ENCODE measurements at regions not wholly inside any gene's neighbourhood (a gene's known extent, or its start where the extent isn't known, plus 50 kb on each side); places are given as distances from the start of the nearest gene placed in this dataset.

GRCh38 chr2:104504331-104505073 lies 349.4 kb upstream of the POU3F3 start (continued):
- TF ChIP-seq ATF1 (CRISPR knock-in tag; IDR thresholded peaks at IDR 0.05), result no peak
- TF ChIP-seq ZNF562 (CRISPR knock-in tag; IDR thresholded peaks at IDR 0.05; ENCODE audit: borderline replicate concordance), result no peak
- no peak for TF ChIP-seq ZNF558 (CRISPR knock-in tag; IDR thresholded peaks at IDR 0.05; ENCODE audit: borderline replicate concordance)

- no peaks in the 10 kb centered on the region for H3K36me3 ChIP-seq (replicated peaks in 1 of 2; ENCODE audit: control insufficient read depth in 1 of 2, insufficient read depth in 2 of 2, low read length in 2 of 2)
- in situ Hi-C loops (cut with HindIII; ENCODE audit: extremely low pct_ligation_motif_present, low pct_unique_long_range_greater_than_20kb) (no loop called here), intact Hi-C loops (cut with micrococcal nuclease; ENCODE audit: unreplicated experiment) (no loop called here)
- no peak overlapping the region for H2AFZ ChIP-seq (ENCODE audit: low read length)
- no peaks in the 10 kb centered on the region for H3K4me1 ChIP-seq (ENCODE audit: insufficient read depth, low read length)
- no peak overlapping the region for H3K27ac ChIP-seq (ENCODE audit: extremely low read length, insufficient read depth, low read length)
- POLR2A ChIA-PET, result no interaction called here
- FAIRE-seq, result no peak
- H4K20me1 ChIP-seq (ENCODE audit: insufficient read depth, low read length), result no peaks in the 10 kb centered on the region
- BruUV-seq (replicated peaks), result no TSS peak
- no peak for ATAC-seq
- H3K9me3 ChIP-seq (ENCODE audit: low read length), result no peaks in the 10 kb centered on the region
- CTCF ChIA-PET (ENCODE audit: low intra/inter-chr PET ratio, low total read pairs), result no interaction called here
- WGBS (ENCODE audit: low lambda C conversion rate), result 46% methylated on average over 6 of the region's 6 CpGs
- no peaks in the 10 kb centered on the region for H3K27me3 ChIP-seq (ENCODE audit: control insufficient read depth in 1 of 2, insufficient read depth in 2 of 2, low read length in 2 of 2)
- H3K79me2 ChIP-seq (ENCODE audit: insufficient read depth, low read length), result no peaks in the 10 kb centered on the region
- DNase-seq (ENCODE audit: low spot score), result no peak
- no peak overlapping the region for H3K4me2 ChIP-seq (ENCODE audit: low read depth, low read length)
- no peak overlapping the region for H3K4me3 ChIP-seq (replicated peaks in 1 of 3; ENCODE audit: insufficient read depth in 1 of 3, low read depth in 2 of 3, low read length in 3 of 3)
- no peak overlapping the region for H3K9ac ChIP-seq (ENCODE audit: insufficient read depth, low read depth, low read length)
- no peak for TF ChIP-seq NAIF1 (CRISPR knock-in tag; IDR thresholded peaks at IDR 0.05; ENCODE audit: borderline replicate concordance)
- TF ChIP-seq ATAD3A (CRISPR knock-in tag; IDR thresholded peaks at IDR 0.05), result no peak
- TF ChIP-seq ZFP62 (CRISPR knock-in tag; IDR thresholded peaks at IDR 0.05), result no peak
- no peak for TF ChIP-seq ZNF639 (CRISPR knock-in tag; conservative IDR thresholded peaks at IDR 0.05)
- TF ChIP-seq IKZF1 (IDR thresholded peaks at IDR 0.05), result no peak
- TF ChIP-seq, protein P1, sequence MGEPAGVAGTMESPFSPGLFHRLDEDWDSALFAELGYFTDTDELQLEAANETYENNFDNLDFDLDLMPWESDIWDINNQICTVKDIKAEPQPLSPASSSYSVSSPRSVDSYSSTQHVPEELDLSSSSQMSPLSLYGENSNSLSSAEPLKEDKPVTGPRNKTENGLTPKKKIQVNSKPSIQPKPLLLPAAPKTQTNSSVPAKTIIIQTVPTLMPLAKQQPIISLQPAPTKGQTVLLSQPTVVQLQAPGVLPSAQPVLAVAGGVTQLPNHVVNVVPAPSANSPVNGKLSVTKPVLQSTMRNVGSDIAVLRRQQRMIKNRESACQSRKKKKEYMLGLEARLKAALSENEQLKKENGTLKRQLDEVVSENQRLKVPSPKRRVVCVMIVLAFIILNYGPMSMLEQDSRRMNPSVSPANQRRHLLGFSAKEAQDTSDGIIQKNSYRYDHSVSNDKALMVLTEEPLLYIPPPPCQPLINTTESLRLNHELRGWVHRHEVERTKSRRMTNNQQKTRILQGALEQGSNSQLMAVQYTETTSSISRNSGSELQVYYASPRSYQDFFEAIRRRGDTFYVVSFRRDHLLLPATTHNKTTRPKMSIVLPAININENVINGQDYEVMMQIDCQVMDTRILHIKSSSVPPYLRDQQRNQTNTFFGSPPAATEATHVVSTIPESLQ (CRISPR knock-in tag; conservative IDR thresholded peaks at IDR 0.05), result no peak
- no peak for TF ChIP-seq HIC2 (CRISPR knock-in tag; IDR thresholded peaks at IDR 0.05; ENCODE audit: low read depth)
- TF ChIP-seq, protein P2, sequence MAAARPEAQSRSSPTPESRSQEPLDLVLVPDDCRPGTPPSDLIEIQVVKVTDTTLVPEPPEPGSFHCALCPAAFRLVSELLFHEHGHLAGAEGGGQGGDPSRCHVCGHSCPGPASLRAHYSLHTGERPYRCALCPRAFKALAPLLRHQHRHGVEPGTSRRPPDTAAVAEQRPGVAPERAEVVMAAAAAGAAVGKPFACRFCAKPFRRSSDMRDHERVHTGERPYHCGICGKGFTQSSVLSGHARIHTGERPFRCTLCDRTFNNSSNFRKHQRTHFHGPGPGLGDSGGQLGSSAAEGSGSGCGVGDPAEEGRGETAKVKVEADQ (CRISPR knock-in tag; IDR thresholded peaks at IDR 0.05; ENCODE audit: borderline replicate concordance), result no peak
- TF ChIP-seq PAF1 (CRISPR knock-in tag; IDR thresholded peaks at IDR 0.05), result no peak
- TF ChIP-seq GTF3A (CRISPR knock-in tag; conservative IDR thresholded peaks at IDR 0.05), result no peak
- no peak for TF ChIP-seq RXRA (CRISPR knock-in tag; IDR thresholded peaks at IDR 0.05)
- TF ChIP-seq, protein P3, sequence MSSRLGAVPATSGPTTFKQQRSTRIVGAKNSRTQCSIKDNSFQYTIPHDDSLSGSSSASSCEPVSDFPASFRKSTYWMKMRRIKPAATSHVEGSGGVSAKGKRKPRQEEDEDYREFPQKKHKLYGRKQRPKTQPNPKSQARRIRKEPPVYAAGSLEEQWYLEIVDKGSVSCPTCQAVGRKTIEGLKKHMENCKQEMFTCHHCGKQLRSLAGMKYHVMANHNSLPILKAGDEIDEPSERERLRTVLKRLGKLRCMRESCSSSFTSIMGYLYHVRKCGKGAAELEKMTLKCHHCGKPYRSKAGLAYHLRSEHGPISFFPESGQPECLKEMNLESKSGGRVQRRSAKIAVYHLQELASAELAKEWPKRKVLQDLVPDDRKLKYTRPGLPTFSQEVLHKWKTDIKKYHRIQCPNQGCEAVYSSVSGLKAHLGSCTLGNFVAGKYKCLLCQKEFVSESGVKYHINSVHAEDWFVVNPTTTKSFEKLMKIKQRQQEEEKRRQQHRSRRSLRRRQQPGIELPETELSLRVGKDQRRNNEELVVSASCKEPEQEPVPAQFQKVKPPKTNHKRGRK (CRISPR knock-in tag; IDR thresholded peaks at IDR 0.05), result no peak
- TF ChIP-seq ZNF782 (CRISPR knock-in tag; IDR thresholded peaks at IDR 0.05; ENCODE audit: borderline replicate concordance), result no peak
- TF ChIP-seq EED (CRISPR knock-in tag; IDR thresholded peaks at IDR 0.05), result no peak
Measured at GRCh38 chr2:104518256-104518655, 335.7 kb upstream of the POU3F3 start.

Measured in HepG2 (cell line).